Neural cell (in vitro differentiated cells): ENCODE measurements at regions not wholly inside any gene's neighbourhood (a gene's known extent, or its start where the extent isn't known, plus 50 kb on each side); places are given as distances from the start of the nearest gene placed in this dataset.

Experiments used
- H2AFZ ChIP-seq: fragments of 200-600, 300-800 bp; sonication (generic), shearing (Covaris generic); 2 replicates; pipeline ENCODE4 v1.6.0; 2014; ENCODE audit warnings: low read depth, mild to moderate bottlenecking, antibody characterized with exemption, low read length, moderate library complexity
- H3F3A ChIP-seq: fragments of 200-600 bp; shearing (Covaris generic); 2 replicates; pipeline ENCODE4 v1.6.1; 2016; ENCODE audit warnings: mild to moderate bottlenecking, moderate library complexity, mixed read lengths, antibody characterized with exemption, low read length; ENCODE audit not compliant: insufficient read depth, poor library complexity, severe bottlenecking
- H3K27ac ChIP-seq: fragments of 200-600, 300-800 bp; sonication (generic), shearing (Covaris generic); 2 replicates; pipeline ENCODE4 v1.5.1; 2014; ENCODE audit warnings: mild to moderate bottlenecking, low read length, moderate library complexity
- H3K27me3 ChIP-seq: fragments of 300-800, 200-600 bp; sonication (generic), shearing (Covaris generic); 2 replicates; pipeline ENCODE4 v1.6.0; 2014; ENCODE audit warnings: mild to moderate bottlenecking, low read depth, low read length, moderate library complexity; ENCODE audit not compliant: insufficient read depth
- H3K36me3 ChIP-seq: fragments of 300-800, 200-600 bp; sonication (generic), shearing (Covaris generic); 2 replicates; pipeline ENCODE4 v1.5.1; 2014; ENCODE audit warnings: mild to moderate bottlenecking, antibody characterized with exemption, low read length, moderate library complexity; ENCODE audit not compliant: insufficient read depth
- H3K4me2 ChIP-seq: fragments of 300-800, 200-600 bp; sonication (generic), shearing (Covaris generic); 2 replicates; pipeline ENCODE4 v1.6.0; 2014; ENCODE audit warnings: mild to moderate bottlenecking, low read length
- H3K4me3 ChIP-seq: fragments of 300-800, 200-600 bp; sonication (generic), shearing (Covaris generic); 2 replicates; pipeline ENCODE4 v1.5.1; 2014; ENCODE audit warnings: mild to moderate bottlenecking, low read length, moderate library complexity
- H3K79me2 ChIP-seq: fragments of 200-600 bp; shearing (Covaris generic); replicated peaks from 2 replicates; pipeline ENCODE4 v1.6.0; 2014; ENCODE audit warnings: mild to moderate bottlenecking, low read length, moderate library complexity; ENCODE audit not compliant: insufficient read depth
- H3K9ac ChIP-seq: fragments of 300-800, 200-600 bp; sonication (generic), shearing (Covaris generic); 2 replicates; pipeline ENCODE4 v1.6.1; 2016; ENCODE audit warnings: mild to moderate bottlenecking, low read length, mixed read lengths
- H3K9me2 ChIP-seq: fragments of 200-600 bp; shearing (Covaris generic); 2 replicates; pipeline ENCODE4 v1.6.1; 2016; ENCODE audit warnings: mild to moderate bottlenecking, low read length, mixed read lengths; ENCODE audit not compliant: insufficient read depth
- H3K9me3 ChIP-seq: fragments of 200-600, 300-800 bp; sonication (generic), shearing (Covaris generic); 2 replicates; pipeline ENCODE4 v1.6.1; 2016; ENCODE audit warnings: mild to moderate bottlenecking, mixed run types, low read length, moderate library complexity, mixed read lengths
- H4K20me1 ChIP-seq: fragments of 200-600 bp; shearing (Covaris generic); 2 replicates; pipeline ENCODE4 v1.6.1; 2016; ENCODE audit warnings: mild to moderate bottlenecking, mixed run types; ENCODE audit not compliant: insufficient read depth
- EP300 ChIP-seq: fragments of 450-650 bp; conservative IDR thresholded peaks from 2 replicates; pipeline ENCODE4 v1.6.1; 2014; ENCODE audit warnings: antibody characterized with exemption, mild to moderate bottlenecking, moderate library complexity; ENCODE audit not compliant: poor library complexity, severe bottlenecking
- EZH2 ChIP-seq: fragments of 200-600, 300-800 bp; shearing (Covaris generic), sonication (generic); IDR thresholded peaks from 2 replicates; pipeline ENCODE4 v1.6.1; 2014; ENCODE audit warnings: antibody characterized with exemption, low read length, borderline replicate concordance, mild to moderate bottlenecking; ENCODE audit not compliant: insufficient read depth, poor library complexity, severe bottlenecking
- MXI1 ChIP-seq: fragments of 450-650 bp; conservative IDR thresholded peaks from 2 replicates; pipeline ENCODE4 v1.6.1; 2014; ENCODE audit warnings: antibody characterized with exemption, mild to moderate bottlenecking; ENCODE audit not compliant: poor library complexity, severe bottlenecking
- POLR2AphosphoS5 ChIP-seq: IDR thresholded peaks from 2 replicates; pipeline ENCODE4 v1.6.1; 2012
- RAD21 ChIP-seq: fragments of 450-650 bp; conservative IDR thresholded peaks from 2 replicates; pipeline ENCODE4 v1.6.1; 2014; ENCODE audit warnings: antibody characterized with exemption, mild to moderate bottlenecking, moderate library complexity
- SMC3 ChIP-seq: fragments of 450-650 bp; conservative IDR thresholded peaks from 2 replicates; pipeline ENCODE4 v1.6.1; 2014; ENCODE audit warnings: antibody characterized with exemption, mild to moderate bottlenecking, moderate library complexity; ENCODE audit not compliant: poor library complexity
- TAF1 ChIP-seq: IDR thresholded peaks from 2 replicates; pipeline ENCODE4 v1.6.1; 2012; ENCODE audit warnings: low read depth
- TF ChIP-seq, protein P1 (sequence below): IDR thresholded peaks from 2 replicates; pipeline ENCODE4 v1.6.1; 2012; ENCODE audit warnings: borderline replicate concordance
- TF ChIP-seq, protein P2 (sequence below): fragments of 450-650 bp; IDR thresholded peaks from 2 replicates; pipeline ENCODE4 v1.5.1; 2014; ENCODE audit warnings: antibody characterized with exemption, mild to moderate bottlenecking, moderate library complexity; ENCODE audit not compliant: poor library complexity, severe bottlenecking

DNA sequence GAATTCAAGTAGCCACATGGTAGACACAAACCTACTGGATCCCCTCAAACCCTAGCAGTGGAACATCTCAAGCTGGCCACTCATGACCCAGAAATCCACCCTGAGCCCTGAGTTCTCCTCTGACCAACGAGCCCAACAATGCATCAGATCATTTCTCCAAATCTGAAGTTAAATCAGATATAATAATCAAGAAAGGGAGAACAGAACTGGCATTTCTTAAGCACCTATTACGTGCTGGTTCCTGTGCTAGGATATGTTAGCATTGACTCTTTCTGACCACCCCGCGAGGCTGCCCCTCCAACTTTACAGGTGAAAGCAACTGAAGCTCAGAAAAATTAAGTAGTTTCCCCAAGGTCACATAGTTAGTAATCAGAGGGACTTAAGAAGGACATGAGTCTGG lies 51.5 kb upstream of the CCDC174 start:
- H3K27ac ChIP-seq, result no peak overlapping the region
- H4K20me1 ChIP-seq, result no peaks in the 10 kb centered on the region
- no peak overlapping the region for H3K4me3 ChIP-seq
- H3K9me2 ChIP-seq, result no peaks in the 10 kb centered on the region
- no peaks in the 10 kb centered on the region for H3K9me3 ChIP-seq
- peaks cover 14% of the 10 kb centered on the region for H3K27me3 ChIP-seq
- H3K4me2 ChIP-seq, result no peak overlapping the region
- H3K36me3 ChIP-seq, result no peaks in the 10 kb centered on the region
- H2AFZ ChIP-seq, result no peak overlapping the region
- no peak overlapping the region for H3K9ac ChIP-seq
- H3F3A ChIP-seq, result no peaks in the 10 kb centered on the region
- H3K79me2 ChIP-seq, result no peaks in the 10 kb centered on the region
- TF ChIP-seq SMC3 (no peak), RAD21 (no peak), MXI1 (no peak)

DNA sequence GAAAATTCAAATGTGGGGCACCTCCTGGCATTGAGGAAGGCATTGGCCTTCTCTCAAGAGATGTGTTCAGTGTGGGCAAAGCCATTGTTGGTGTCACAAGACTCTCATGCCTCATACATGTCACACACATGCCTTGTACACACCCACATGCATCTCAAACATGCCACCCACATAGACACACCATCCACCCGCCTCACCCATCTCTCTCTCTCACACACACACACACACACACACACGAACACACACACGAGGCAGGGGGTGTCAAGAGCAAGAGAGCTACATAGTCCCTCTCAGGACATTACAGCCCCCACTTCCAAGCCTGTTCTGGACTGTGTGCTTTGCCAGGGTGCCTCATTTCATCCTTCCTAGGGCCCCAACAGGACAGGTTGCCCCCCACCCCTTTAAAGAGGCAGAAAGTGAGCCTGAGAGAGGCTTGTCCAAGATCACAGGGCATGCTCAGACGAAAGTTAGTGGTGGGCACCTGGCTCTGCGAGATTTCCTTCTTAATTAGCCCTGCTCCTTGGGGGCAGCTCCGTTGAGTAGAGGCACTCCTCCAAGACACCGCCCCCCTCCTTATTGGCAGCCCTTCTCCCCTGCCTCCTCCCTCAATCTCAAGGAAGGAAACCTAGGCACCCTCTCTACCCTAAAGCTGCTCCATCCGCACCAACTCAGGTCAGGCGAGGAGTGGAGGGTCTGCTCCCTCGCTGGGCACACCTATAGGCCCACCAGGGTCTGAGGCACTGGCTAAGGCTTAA lies 50.5 kb upstream of the CCDC174 start:
- TF ChIP-seq SMC3 (no peak), RAD21 (no peak), EP300 (no peak), TAF1 (no peak), EZH2 (no peak), POLR2AphosphoS5 (no peak), MXI1 (no peak)
- TF ChIP-seq, protein P1, sequence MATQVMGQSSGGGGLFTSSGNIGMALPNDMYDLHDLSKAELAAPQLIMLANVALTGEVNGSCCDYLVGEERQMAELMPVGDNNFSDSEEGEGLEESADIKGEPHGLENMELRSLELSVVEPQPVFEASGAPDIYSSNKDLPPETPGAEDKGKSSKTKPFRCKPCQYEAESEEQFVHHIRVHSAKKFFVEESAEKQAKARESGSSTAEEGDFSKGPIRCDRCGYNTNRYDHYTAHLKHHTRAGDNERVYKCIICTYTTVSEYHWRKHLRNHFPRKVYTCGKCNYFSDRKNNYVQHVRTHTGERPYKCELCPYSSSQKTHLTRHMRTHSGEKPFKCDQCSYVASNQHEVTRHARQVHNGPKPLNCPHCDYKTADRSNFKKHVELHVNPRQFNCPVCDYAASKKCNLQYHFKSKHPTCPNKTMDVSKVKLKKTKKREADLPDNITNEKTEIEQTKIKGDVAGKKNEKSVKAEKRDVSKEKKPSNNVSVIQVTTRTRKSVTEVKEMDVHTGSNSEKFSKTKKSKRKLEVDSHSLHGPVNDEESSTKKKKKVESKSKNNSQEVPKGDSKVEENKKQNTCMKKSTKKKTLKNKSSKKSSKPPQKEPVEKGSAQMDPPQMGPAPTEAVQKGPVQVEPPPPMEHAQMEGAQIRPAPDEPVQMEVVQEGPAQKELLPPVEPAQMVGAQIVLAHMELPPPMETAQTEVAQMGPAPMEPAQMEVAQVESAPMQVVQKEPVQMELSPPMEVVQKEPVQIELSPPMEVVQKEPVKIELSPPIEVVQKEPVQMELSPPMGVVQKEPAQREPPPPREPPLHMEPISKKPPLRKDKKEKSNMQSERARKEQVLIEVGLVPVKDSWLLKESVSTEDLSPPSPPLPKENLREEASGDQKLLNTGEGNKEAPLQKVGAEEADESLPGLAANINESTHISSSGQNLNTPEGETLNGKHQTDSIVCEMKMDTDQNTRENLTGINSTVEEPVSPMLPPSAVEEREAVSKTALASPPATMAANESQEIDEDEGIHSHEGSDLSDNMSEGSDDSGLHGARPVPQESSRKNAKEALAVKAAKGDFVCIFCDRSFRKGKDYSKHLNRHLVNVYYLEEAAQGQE, result no peak
- TF ChIP-seq, protein P2, sequence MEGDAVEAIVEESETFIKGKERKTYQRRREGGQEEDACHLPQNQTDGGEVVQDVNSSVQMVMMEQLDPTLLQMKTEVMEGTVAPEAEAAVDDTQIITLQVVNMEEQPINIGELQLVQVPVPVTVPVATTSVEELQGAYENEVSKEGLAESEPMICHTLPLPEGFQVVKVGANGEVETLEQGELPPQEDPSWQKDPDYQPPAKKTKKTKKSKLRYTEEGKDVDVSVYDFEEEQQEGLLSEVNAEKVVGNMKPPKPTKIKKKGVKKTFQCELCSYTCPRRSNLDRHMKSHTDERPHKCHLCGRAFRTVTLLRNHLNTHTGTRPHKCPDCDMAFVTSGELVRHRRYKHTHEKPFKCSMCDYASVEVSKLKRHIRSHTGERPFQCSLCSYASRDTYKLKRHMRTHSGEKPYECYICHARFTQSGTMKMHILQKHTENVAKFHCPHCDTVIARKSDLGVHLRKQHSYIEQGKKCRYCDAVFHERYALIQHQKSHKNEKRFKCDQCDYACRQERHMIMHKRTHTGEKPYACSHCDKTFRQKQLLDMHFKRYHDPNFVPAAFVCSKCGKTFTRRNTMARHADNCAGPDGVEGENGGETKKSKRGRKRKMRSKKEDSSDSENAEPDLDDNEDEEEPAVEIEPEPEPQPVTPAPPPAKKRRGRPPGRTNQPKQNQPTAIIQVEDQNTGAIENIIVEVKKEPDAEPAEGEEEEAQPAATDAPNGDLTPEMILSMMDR, result no peak
- Histone ChIP-seq H3K9ac (no peak overlapping the region), H2AFZ (no peak overlapping the region), H3K79me2 (no peaks in the 10 kb centered on the region), H3K27me3 (peaks cover 14% of the 10 kb centered on the region), H4K20me1 (no peaks in the 10 kb centered on the region), H3K36me3 (no peaks in the 10 kb centered on the region), H3K4me2 (no peak overlapping the region), H3K9me3 (no peaks in the 10 kb centered on the region), H3F3A (no peaks in the 10 kb centered on the region), H3K9me2 (no peaks in the 10 kb centered on the region), H3K4me3 (peak overlapping the region; percentile 76), H3K27ac (no peak overlapping the region)
